ENCODE measurements at regions not wholly inside any gene's neighbourhood (a gene's known extent, or its start where the extent isn't known, plus 50 kb on each side); places are given as distances from the start of the nearest gene placed in this dataset.

DNA sequence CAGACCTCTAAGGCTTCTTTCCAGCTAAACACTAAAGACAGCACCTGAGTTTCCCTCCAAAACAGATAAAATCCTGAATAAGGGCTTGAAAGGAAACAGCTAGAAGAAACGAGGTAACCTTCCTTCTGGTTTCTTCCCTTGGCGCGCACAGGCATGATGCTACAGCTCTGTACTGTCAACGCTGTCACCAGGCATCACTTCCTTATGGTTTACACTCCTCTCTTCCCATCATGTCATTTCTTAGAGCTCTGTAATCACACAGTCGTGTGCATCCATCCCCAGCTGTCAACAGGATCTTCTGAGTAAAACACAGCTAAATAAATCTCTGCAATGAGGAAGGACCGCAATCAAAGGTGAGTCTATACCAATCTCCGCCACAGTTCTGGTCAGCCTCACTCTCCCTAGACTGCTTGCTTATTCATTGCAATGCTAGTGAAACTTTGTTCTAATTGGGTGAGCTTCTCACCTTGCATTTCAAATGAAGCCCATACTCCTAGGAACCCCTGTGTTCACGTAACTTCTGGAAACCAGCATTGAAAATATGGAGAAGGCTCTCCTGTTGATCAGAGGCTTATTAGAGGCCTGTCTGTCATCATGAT, 162.6 kb upstream of the DTNBP1 start:
- POLR2A ChIA-PET: interaction anchor here (0.5 kb wide), 1 partner anchor 303 kb away, joined by 13 read pairs; the partner anchor contains the start of gene MYLIP
- TF ChIP-seq CTCF (IDR thresholded peaks at IDR 0.05) (no peak), SIN3A (IDR thresholded peaks at IDR 0.05; ENCODE audit: borderline replicate concordance, insufficient read depth, low read depth, low read length) (no peak), TCF7L2 (IDR thresholded peaks at IDR 0.05; ENCODE audit: low read depth, low read length) (no peak), POLR2AphosphoS5 (IDR thresholded peaks at IDR 0.05; ENCODE audit: low read depth, low read length) (no peak)
- TF ChIP-seq, protein P1, sequence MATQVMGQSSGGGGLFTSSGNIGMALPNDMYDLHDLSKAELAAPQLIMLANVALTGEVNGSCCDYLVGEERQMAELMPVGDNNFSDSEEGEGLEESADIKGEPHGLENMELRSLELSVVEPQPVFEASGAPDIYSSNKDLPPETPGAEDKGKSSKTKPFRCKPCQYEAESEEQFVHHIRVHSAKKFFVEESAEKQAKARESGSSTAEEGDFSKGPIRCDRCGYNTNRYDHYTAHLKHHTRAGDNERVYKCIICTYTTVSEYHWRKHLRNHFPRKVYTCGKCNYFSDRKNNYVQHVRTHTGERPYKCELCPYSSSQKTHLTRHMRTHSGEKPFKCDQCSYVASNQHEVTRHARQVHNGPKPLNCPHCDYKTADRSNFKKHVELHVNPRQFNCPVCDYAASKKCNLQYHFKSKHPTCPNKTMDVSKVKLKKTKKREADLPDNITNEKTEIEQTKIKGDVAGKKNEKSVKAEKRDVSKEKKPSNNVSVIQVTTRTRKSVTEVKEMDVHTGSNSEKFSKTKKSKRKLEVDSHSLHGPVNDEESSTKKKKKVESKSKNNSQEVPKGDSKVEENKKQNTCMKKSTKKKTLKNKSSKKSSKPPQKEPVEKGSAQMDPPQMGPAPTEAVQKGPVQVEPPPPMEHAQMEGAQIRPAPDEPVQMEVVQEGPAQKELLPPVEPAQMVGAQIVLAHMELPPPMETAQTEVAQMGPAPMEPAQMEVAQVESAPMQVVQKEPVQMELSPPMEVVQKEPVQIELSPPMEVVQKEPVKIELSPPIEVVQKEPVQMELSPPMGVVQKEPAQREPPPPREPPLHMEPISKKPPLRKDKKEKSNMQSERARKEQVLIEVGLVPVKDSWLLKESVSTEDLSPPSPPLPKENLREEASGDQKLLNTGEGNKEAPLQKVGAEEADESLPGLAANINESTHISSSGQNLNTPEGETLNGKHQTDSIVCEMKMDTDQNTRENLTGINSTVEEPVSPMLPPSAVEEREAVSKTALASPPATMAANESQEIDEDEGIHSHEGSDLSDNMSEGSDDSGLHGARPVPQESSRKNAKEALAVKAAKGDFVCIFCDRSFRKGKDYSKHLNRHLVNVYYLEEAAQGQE (IDR thresholded peaks at IDR 0.05; ENCODE audit: insufficient read depth in 1 of 2, low read depth in 2 of 2, low read length in 1 of 2): no peak
- intact Hi-C loops (cut with micrococcal nuclease; ENCODE audit: unreplicated experiment) (no loop called here), in situ Hi-C loops (cut with HindIII; ENCODE audit: low pct_unique_long_range_greater_than_20kb, low sequenced_read_pairs) (no loop called here)
- DNase-seq (ENCODE audit: low read depth, low spot score) (no peak), ATAC-seq (no peak)
- H3K27ac ChIP-seq (ENCODE audit: low read length): no peak overlapping the region
- no peaks in the 10 kb centered on the region for H3K9me3 ChIP-seq (ENCODE audit: control insufficient read depth, insufficient read depth, low read depth, low read length)
- no peak overlapping the region for H3K4me3 ChIP-seq (ENCODE audit: low read depth in 2 of 2, low read length in 2 of 2)
- H3K4me1 ChIP-seq (ENCODE audit: control insufficient read depth, insufficient read depth, low read length): no peaks in the 10 kb centered on the region
- BruUV-seq (replicated peaks): no TSS peak
- H3K36me3 ChIP-seq (ENCODE audit: control insufficient read depth, insufficient read depth, low read length): no peaks in the 10 kb centered on the region
- CTCF ChIA-PET: interaction anchor here (0.6 kb wide), 1 partner anchor 97 kb away, joined by 3 read pairs; no protein-coding TSS in a partner anchor
- peaks cover 7% of the 10 kb centered on the region; the same call in 1 of the 2 replicates for H3K27me3 ChIP-seq (ENCODE audit: control insufficient read depth, insufficient read depth, low read length)

- Histone ChIP-seq H3K9me3 (ENCODE audit: control insufficient read depth, insufficient read depth, low read depth, low read length) (no peaks in the 10 kb centered on the region), H3K27ac (ENCODE audit: low read length) (no peak overlapping the region), H3K4me1 (ENCODE audit: control insufficient read depth, insufficient read depth, low read length) (no peaks in the 10 kb centered on the region), H3K27me3 (ENCODE audit: control insufficient read depth, insufficient read depth, low read length) (peaks cover 7% of the 10 kb centered on the region; the same call in 1 of the 2 replicates), H3K36me3 (ENCODE audit: control insufficient read depth, insufficient read depth, low read length) (no peaks in the 10 kb centered on the region), H3K4me3 (ENCODE audit: low read depth in 2 of 2, low read length in 2 of 2) (no peak overlapping the region)
- TF ChIP-seq SIN3A (IDR thresholded peaks at IDR 0.05; ENCODE audit: borderline replicate concordance, insufficient read depth, low read depth, low read length) (no peak), TCF7L2 (IDR thresholded peaks at IDR 0.05; ENCODE audit: low read depth, low read length) (no peak), CTCF (IDR thresholded peaks at IDR 0.05) (no peak), POLR2AphosphoS5 (IDR thresholded peaks at IDR 0.05; ENCODE audit: low read depth, low read length) (no peak)
- TF ChIP-seq, protein P1 (IDR thresholded peaks at IDR 0.05; ENCODE audit: insufficient read depth in 1 of 2, low read depth in 2 of 2, low read length in 1 of 2): no peak
- ATAC-seq: no peak
- no peak for DNase-seq (ENCODE audit: low read depth, low spot score)
- in situ Hi-C loops (cut with HindIII; ENCODE audit: low pct_unique_long_range_greater_than_20kb, low sequenced_read_pairs): no loop called here
- BruUV-seq (replicated peaks): no TSS peak
- POLR2A ChIA-PET: interaction anchor here (0.5 kb wide), 1 partner anchor 304 kb away, joined by 13 read pairs; the partner anchor contains the start of gene MYLIP
- CTCF ChIA-PET: no interaction called here
- intact Hi-C loops (cut with micrococcal nuclease; ENCODE audit: unreplicated experiment): no loop called here
Measured at GRCh38 chr6:15824811-15825210, 162.0 kb upstream of the DTNBP1 start.

Data from Panc1 (cell line).